NOMO-1 treated with DMSO at 0.1 percent for 48 hours (cell line): ENCODE measurements at regions not wholly inside any gene's neighbourhood (a gene's known extent, or its start where the extent isn't known, plus 50 kb on each side); places are given as distances from the start of the nearest gene placed in this dataset.
A peak's percentile ranks its signal among the peaks of the same experiment; 100 is the strongest.

Source experiments
- DNase-seq: peaks from one replicate; lab custom pipeline; 2025; ENCODE audit not compliant: unreplicated experiment; lab: John Stamatoyannopoulos, UW

- no peak for DNase-seq
Observed at GRCh38 chr18:10032331-10033015, 118.7 kb downstream of the VAPA start.

GRCh38 chr18:10033016-10033399 lies 119.2 kb downstream of the VAPA start:
- DNase-seq, result no peak

- no peak for DNase-seq
Observed at GRCh38 chr18:10035281-10035991, 121.6 kb downstream of the VAPA start.

GRCh38 chr18:10036479-10036878 lies 122.7 kb downstream of the VAPA start:
- DNase-seq, result no peak

- DNase-seq, result no peak
Observed at GRCh38 chr18:10037181-10037580, 123.4 kb downstream of the VAPA start.

- DNase-seq, result no peak
Observed at GRCh38 chr18:10038268-10038667, 124.5 kb downstream of the VAPA start.

GRCh38 chr18:10040287-10041011 lies 126.6 kb downstream of the VAPA start:
- no peak for DNase-seq

GRCh38 chr18:10041180-10041579 lies 127.4 kb downstream of the VAPA start:
- no peak for DNase-seq

GRCh38 chr18:10042492-10042891 lies 128.7 kb downstream of the VAPA start:
- no peak for DNase-seq

- no peak for DNase-seq
Observed at GRCh38 chr18:10044054-10044453, 130.2 kb downstream of the VAPA start.

- DNase-seq, result no peak
Observed at GRCh38 chr18:10045296-10045891, 131.6 kb downstream of the VAPA start.

- DNase-seq, result no peak
Observed at GRCh38 chr18:10046178-10046807, 132.5 kb downstream of the VAPA start.

GRCh38 chr18:10047237-10047636 lies 133.4 kb downstream of the VAPA start:
- DNase-seq, result no peak

- DNase-seq, result no peak
Observed at GRCh38 chr18:10049747-10050146, 135.9 kb downstream of the VAPA start.

GRCh38 chr18:10050956-10051355 lies 137.1 kb downstream of the VAPA start:
- DNase-seq, result no peak

GRCh38 chr18:10051877-10052631 lies 138.2 kb downstream of the VAPA start:
- DNase-seq, result no peak

GRCh38 chr18:10052871-10053270 lies 139.1 kb downstream of the VAPA start:
- DNase-seq, result no peak

- no peak for DNase-seq
Observed at GRCh38 chr18:10053861-10054260, 140.0 kb downstream of the VAPA start.

- no peak for DNase-seq
Observed at GRCh38 chr18:10054366-10054765, 140.6 kb downstream of the VAPA start.

- DNase-seq, result peak; percentile 39
Observed at GRCh38 chr18:10055125-10055750, 141.4 kb downstream of the VAPA start.
